EH (cell line): ENCODE measurements at regions not wholly inside any gene's neighbourhood (a gene's known extent, or its start where the extent isn't known, plus 50 kb on each side); places are given as distances from the start of the nearest gene placed in this dataset.
"Not testable (repeated sequence)": the region's sequence is repeated elsewhere in the genome, so short reads cannot be mapped to it uniquely, and the experiment has no call there.

Source experiments
- DNase-seq: peaks from one replicate; pipeline ENCODE4 v3.0.0-alpha.2; 2015; ENCODE audit warnings: low read depth

GRCh38 chr12:19988948-19989347, 379.4 kb upstream of the PDE3A start:
- peak; percentile 68 for DNase-seq

- DNase-seq, result no peak
Measured at GRCh38 chr12:19991146-19991545, 377.2 kb upstream of the PDE3A start.

DNA sequence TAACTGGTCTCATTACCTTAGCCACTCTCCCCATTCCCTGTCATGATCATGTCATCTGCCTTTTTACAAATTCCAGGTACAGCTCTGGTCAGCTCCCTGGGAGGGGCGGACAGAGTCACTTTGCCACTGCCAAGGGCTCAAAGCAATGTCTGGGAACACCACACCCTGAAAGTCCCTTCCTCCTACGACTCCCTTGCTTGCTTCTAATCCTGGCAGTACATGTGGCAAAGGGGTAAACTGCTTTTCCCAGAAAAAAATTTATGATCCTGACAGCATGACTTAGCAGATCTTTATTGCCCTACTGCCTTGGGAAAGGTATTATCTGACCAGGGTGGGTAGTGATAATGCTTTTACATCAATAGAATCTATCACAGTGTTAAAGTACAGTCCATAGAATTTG, 376.0 kb upstream of the PDE3A start:
- no peak for DNase-seq

DNA sequence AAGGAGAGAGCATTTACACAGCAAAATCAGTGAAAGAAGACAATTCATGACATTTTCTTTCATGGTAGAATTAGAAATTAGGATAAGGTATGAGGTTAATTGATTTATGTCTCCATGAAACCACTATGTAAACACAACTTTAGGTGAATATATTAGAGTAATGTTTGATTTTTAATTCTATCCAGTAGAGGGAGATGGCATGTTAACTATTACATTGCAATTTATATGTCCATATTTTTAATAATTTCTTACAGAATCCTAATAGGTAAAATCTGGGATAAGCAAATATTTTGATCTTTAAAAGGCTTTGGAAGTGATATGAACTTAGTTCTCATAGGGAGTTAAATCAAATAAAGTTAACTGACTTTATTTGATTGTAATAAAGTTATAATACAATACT, 373.4 kb upstream of the PDE3A start:
- no peak for DNase-seq

DNA sequence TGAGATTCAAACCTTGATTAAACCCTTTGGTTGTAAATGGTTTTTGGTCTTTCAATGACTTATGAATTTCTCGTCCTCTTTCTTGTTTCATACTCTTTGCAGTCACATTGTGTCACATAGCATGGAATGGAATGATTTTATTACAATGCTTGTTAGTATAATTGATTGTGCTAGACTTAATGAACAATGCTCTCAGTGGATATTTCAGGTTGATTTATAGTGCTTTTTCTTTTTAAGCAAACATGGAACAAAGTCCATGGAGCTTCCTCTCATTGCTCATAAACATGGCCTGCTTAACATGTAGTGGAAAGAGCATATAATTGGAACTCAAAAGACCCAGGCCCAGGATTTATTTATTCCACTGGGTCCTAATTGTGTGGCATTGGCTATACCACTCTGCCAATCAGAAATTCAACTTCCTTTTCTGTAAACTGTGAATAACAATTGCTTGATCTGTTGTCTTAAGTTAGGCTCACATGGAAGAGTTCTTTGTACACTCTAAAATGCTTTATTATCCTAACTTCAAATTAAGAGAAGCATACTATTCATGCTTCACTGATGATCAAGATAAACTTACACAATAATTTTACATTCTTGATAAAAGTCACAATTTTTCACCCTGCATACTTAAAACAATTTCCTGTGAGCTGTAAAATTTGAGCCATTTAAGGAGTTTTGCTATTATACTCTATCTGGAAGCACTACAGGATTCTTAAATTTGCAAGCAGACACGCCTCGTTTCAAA, 370.5 kb upstream of the PDE3A start:
- DNase-seq, result peak; percentile 65

DNA sequence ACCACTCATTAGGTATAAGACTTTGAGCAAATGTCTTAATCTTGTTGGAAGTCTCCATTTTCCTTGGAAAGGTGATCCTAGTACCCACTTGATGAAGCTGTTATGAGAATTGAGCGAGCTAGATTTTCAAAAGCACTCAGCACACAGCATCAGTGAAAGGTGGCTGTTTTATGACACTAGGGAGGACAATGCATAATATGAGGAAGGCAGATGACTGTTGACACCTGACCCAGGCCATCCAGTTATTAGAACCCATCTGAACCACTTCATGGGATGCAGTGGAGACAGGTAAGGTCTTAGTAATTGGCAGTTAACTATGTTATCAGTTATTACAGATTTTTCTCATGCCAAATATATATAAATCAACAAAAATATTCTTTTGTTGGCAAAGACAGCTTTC, 369.9 kb upstream of the PDE3A start:
- DNase-seq, result no peak

- no peak for DNase-seq
Measured at GRCh38 chr12:19998961-19999804, 369.2 kb upstream of the PDE3A start.

DNA sequence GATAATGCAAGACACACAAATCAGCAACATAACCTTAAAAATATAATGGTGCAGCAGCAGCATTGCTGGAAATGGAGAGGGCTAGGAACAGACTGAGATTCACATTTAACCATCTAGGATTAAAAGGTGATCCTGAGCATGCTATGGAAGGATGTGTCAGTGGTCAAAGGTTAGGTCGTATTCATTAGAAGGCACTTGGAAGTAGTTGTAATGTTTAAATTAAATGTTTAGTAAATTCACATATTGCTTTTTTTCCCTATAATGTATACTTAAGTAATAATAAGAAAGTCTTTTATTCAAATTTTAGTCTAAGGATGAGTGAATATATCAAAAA, 368.6 kb upstream of the PDE3A start:
- DNase-seq, result no peak

DNA sequence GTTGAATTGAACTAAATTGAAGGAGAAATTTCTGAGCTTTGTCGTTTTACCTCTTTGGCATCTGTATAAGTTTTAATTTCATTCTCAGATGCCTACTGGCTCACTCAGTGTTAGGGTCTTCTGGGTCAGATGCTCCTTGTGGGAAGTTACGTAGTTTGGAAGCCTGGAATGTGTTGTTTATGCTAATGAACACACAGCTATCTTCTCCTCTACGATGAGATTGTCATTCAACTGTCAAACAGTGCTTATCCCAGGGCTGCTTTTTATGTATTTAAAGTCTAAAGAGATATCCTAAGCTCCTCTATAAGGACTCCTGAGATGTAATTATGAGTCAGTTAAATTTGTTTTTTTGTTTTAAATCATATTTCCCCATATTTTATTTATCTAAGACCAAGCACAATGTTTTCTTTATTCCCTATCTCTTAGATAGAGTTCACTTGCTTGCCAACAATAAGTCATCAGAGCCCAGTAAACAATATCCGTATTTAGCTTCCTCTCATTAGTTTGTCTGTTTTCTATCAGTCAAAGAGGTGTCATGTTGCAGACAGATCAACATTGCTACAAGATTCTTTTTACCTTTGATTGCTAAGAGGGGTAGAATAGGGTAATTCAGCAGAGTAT, 368.0 kb upstream of the PDE3A start:
- no peak for DNase-seq

DNA sequence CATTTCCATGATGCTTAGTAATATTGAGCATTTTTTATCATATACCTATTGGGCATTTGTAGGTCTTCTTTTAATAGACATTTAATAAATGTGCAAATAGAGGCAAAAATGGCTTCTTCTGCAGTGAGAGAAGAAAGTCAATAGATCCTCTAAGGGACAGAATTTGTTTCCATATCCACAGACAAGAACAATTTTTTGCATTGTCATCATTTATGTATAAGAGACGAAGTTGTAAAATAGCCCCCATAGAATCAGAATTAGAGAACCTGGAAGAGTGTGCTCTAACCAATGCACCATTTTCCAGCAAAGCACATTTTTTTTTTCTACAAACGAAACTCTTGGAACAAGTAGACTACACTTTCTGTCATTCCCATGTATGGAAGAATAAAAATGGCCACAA, 365.1 kb upstream of the PDE3A start:
- no peak for DNase-seq

DNA sequence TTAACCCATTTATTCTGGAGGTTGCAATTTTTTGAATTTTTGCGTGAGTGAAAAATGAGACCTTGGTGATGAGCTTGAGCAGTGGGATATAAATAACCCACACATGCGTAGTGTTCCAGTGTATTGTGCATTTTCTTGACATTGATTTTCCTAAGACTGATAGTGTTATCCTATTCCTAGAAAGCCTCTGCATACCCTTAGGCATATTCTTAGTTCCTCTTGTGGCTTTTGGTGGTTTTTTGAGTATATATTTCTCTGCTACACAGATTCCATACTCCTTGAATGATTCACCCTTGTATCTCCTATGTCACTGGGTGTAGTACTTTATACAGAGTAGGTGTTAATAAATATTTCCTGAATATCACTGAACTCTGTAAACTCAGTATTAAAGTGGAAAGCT, 363.4 kb upstream of the PDE3A start:
- DNase-seq, result peak; percentile 54

GRCh38 chr12:20006871-20007730, 361.2 kb upstream of the PDE3A start:
- DNase-seq, result peak; percentile 82

- not testable (repeated sequence) for DNase-seq
Measured at GRCh38 chr12:20009965-20010364, 358.4 kb upstream of the PDE3A start.

- peak; percentile 52 for DNase-seq
Measured at GRCh38 chr12:20011200-20011599, 357.1 kb upstream of the PDE3A start.

DNA sequence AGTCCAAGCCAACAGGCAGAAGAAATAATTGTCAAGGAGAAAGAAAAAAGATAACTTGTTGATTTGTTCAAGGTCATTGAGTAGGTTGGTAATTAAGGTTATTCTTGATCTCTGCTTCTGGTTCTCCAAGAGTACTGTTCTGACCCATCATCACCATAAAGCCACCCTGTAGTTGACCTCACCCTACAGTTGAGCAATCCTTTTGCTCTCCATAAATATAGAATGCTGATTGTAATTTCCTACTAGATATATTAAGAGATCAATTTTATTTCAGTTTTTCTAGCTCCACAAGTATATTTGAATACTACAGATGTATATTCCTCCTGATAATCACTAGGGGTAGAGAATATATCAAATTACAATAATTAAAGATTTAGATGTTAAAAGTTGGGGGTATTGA, 350.5 kb upstream of the PDE3A start:
- DNase-seq, result no peak

DNA sequence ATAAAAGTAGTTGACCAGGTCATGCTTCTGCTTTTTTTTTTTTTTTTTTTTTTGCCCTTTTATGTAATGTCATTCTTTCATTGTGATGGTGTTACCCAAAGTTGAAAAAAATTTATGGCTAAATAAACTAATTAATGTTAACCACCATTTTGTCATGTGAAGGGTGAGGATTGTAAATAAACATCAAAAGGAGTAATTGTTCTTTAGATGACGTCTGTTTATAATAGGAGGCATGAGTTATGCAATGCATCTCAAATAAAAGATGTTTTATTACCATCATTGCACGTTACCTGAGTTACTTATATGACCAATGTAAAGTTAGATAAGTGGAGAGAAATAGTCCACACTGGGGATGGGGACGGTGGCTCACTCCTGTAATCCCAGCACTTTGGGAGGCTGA, 349.9 kb upstream of the PDE3A start:
- no peak for DNase-seq

DNA sequence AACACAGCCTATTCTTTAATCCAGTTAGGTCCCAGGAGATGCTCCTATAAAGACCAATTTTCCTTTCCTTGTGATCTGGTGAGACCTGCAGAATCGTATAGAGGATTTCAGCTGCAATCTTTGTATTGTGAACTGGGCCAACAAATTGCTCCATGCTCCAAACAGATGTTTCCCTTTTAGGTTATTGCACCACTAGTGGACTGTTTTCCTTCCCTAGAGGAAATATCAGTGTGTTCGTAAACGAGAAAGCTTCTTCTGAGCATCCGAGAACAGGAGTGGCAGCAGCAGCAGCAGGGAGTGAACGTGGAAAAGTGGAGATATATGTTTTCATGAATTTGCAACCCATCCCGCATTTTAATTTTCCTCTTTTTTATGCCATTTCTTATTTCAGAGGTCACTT, 344.1 kb upstream of the PDE3A start:
- peak; percentile 38 for DNase-seq

- no peak for DNase-seq
Measured at GRCh38 chr12:20028033-20028432, 340.3 kb upstream of the PDE3A start.

DNA sequence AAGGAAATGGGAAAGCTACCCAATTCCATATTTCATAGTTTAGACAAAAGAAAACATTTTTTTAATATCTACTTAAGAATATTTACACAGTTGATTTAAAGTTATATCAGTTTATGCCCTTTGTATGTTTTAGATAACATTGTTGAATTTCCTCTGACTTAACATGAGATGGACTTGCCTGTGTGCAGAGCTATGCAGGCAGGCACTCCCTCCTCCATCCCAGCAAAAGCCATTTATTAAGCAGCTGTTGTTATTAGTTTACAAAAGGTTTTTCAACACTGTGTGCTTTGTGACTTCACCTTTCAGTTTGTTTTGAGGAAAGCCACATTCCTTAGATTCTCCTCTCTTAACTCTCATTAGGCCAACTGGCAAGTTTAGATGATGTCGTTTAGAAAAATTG, 337.5 kb upstream of the PDE3A start:
- DNase-seq, result no peak

GRCh38 chr12:20039562-20039961, 328.8 kb upstream of the PDE3A start:
- DNase-seq, result no peak

- DNase-seq, result no peak
Measured at GRCh38 chr12:20040184-20040583, 328.2 kb upstream of the PDE3A start.

- DNase-seq, result no peak
Measured at GRCh38 chr12:20040831-20041230, 327.5 kb upstream of the PDE3A start.
